Stimulated activated memory B cell treated with anti-CD40 and anti-IgM and Interleukin-4, amounts not matched to agents 10 μg/mL and 1 μg/mL and 100 μg/mL, for 72 hours (primary cell): ENCODE measurements at regions not wholly inside any gene's neighbourhood (a gene's known extent, or its start where the extent isn't known, plus 50 kb on each side); places are given as distances from the start of the nearest gene placed in this dataset.

Experiments used
- ATAC-seq: fragments of 150-1000 bp; cut with Tn5 transposase; 2 replicates; pipeline ENCODE4 v1.10.0; 2021
- H3K27ac Mint-ChIP-seq: one replicate; pipeline ENCODE4 v1.8.0; 2022; ENCODE audit warnings: mild to moderate bottlenecking, mixed read lengths
- H3K27me3 Mint-ChIP-seq: one replicate; pipeline ENCODE4 v1.8.0; 2022; ENCODE audit warnings: mixed read lengths
- H3K36me3 Mint-ChIP-seq: one replicate; pipeline ENCODE4 v1.8.0; 2022; ENCODE audit warnings: mixed read lengths
- H3K4me1 Mint-ChIP-seq: one replicate; pipeline ENCODE4 v1.8.0; 2022; ENCODE audit warnings: mixed read lengths
- H3K4me3 Mint-ChIP-seq: one replicate; pipeline ENCODE4 v1.8.0; 2022; ENCODE audit warnings: mild to moderate bottlenecking, moderate library complexity, mixed read lengths
- H3K9me3 Mint-ChIP-seq: one replicate; pipeline ENCODE4 v1.8.0; 2022; ENCODE audit warnings: mixed read lengths

DNA sequence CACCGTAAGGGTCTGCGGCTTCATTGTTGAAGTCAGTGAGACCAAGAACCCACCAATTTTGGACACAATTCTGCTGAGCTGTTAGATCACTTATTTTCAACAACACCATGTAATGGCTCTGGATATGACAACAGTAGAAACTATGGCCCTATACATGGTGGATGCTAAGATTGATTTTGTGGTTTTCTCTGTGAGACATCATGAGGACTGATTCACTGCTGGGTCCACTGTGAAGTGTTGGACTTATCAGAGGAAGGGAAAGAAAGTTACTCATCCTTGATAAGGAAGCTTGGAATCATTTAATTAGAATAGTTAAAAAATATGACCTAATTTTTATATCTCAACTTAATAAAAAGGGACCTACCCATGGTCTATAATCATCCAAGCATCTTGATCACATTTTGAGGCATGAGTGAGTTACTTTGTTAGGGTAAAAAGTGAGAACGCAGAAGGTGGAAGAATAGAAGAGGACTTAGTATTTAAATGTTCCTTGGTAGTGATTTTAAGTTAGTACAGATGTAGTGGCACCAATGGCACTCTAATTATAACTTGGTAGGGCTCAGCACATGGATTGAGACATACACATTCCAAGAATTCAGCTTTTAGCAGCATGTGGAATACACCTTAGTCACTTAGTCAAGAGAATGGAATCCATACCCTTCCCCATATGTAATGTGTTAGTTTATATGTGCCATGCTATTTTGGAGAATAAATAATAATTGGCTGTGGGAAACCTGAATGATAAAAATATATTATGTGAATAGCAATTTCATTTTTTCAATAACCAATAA is 123.5 kb upstream of the CD180 start:
- no peaks in the 10 kb centered on the region for H3K36me3 Mint-ChIP-seq
- H3K4me1 Mint-ChIP-seq, result peaks cover 10% of the 10 kb centered on the region
- H3K4me3 Mint-ChIP-seq, result no peak overlapping the region
- peaks cover 3% of the 10 kb centered on the region for H3K9me3 Mint-ChIP-seq
- no peak overlapping the region for H3K27ac Mint-ChIP-seq
- H3K27me3 Mint-ChIP-seq, result no peaks in the 10 kb centered on the region
- no peak for ATAC-seq

GRCh38 chr5:67318746-67319145 is 122.1 kb upstream of the CD180 start:
- H3K27ac Mint-ChIP-seq, result no peak overlapping the region
- no peak for ATAC-seq
- H3K27me3 Mint-ChIP-seq, result no peaks in the 10 kb centered on the region
- H3K36me3 Mint-ChIP-seq, result no peaks in the 10 kb centered on the region
- H3K4me1 Mint-ChIP-seq, result peaks cover 11% of the 10 kb centered on the region
- H3K4me3 Mint-ChIP-seq, result no peak overlapping the region
- H3K9me3 Mint-ChIP-seq, result peaks cover 5% of the 10 kb centered on the region

- Mint-ChIP-seq H3K9me3 (peaks cover 5% of the 10 kb centered on the region), H3K36me3 (no peaks in the 10 kb centered on the region), H3K4me1 (peaks cover 11% of the 10 kb centered on the region), H3K4me3 (no peak overlapping the region), H3K27me3 (no peaks in the 10 kb centered on the region), H3K27ac (no peak overlapping the region)
- no peak for ATAC-seq
Measured at GRCh38 chr5:67317603-67318002, 121.0 kb upstream of the CD180 start.

DNA sequence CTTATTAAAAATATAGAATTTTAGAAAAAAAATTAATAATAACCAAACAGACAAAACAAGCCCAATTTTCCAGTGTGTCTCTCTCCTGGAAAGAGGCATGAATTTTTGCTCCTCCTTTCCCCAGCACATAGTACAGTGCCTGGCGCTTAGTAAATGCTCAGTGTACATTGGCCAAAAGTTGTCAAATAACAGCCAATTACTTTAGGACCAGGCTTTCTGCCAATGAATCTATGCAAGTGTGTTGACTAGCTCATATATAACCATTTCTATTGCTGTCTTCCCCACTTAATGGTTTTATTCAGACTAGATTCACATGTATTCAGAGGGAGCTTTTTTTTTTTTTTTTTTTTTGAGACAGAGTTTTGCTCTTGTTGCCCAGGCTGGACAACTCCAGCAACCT is 120.1 kb upstream of the CD180 start:
- Mint-ChIP-seq H3K9me3 (peaks cover 5% of the 10 kb centered on the region), H3K4me3 (no peak overlapping the region), H3K27me3 (no peaks in the 10 kb centered on the region), H3K27ac (no peak overlapping the region), H3K36me3 (no peaks in the 10 kb centered on the region), H3K4me1 (peaks cover 11% of the 10 kb centered on the region)
- ATAC-seq, result no peak

- H3K27me3 Mint-ChIP-seq, result no peaks in the 10 kb centered on the region
- ATAC-seq, result peak; percentile 75
- no peaks in the 10 kb centered on the region for H3K36me3 Mint-ChIP-seq
- peak overlapping the region; percentile 31 for H3K4me3 Mint-ChIP-seq
- H3K27ac Mint-ChIP-seq, result peak overlapping the region; percentile 78
- H3K9me3 Mint-ChIP-seq, result peaks cover 5% of the 10 kb centered on the region
- peaks cover 11% of the 10 kb centered on the region for H3K4me1 Mint-ChIP-seq
Measured at GRCh38 chr5:67315082-67315989, 118.7 kb upstream of the CD180 start.

GRCh38 chr5:67311701-67312100 is 115.1 kb upstream of the CD180 start:
- H3K4me1 Mint-ChIP-seq, result peaks cover 11% of the 10 kb centered on the region
- no peak overlapping the region for H3K4me3 Mint-ChIP-seq
- no peaks in the 10 kb centered on the region for H3K27me3 Mint-ChIP-seq
- peaks cover 6% of the 10 kb centered on the region for H3K9me3 Mint-ChIP-seq
- H3K36me3 Mint-ChIP-seq, result no peaks in the 10 kb centered on the region
- no peak for ATAC-seq
- H3K27ac Mint-ChIP-seq, result no peak overlapping the region

- H3K27ac Mint-ChIP-seq, result no peak overlapping the region
- peaks cover 6% of the 10 kb centered on the region for H3K9me3 Mint-ChIP-seq
- no peaks in the 10 kb centered on the region for H3K36me3 Mint-ChIP-seq
- peaks cover 11% of the 10 kb centered on the region for H3K4me1 Mint-ChIP-seq
- no peak for ATAC-seq
- H3K27me3 Mint-ChIP-seq, result no peaks in the 10 kb centered on the region
- no peak overlapping the region for H3K4me3 Mint-ChIP-seq
Measured at GRCh38 chr5:67311208-67311607, 114.6 kb upstream of the CD180 start.

GRCh38 chr5:67310740-67311139 is 114.1 kb upstream of the CD180 start:
- Mint-ChIP-seq H3K4me3 (no peak overlapping the region), H3K4me1 (peaks cover 7% of the 10 kb centered on the region), H3K9me3 (peaks cover 6% of the 10 kb centered on the region), H3K27me3 (no peaks in the 10 kb centered on the region), H3K27ac (no peak overlapping the region), H3K36me3 (no peaks in the 10 kb centered on the region)
- no peak for ATAC-seq

GRCh38 chr5:67310169-67310568 is 113.6 kb upstream of the CD180 start:
- H3K27me3 Mint-ChIP-seq, result no peaks in the 10 kb centered on the region
- H3K4me1 Mint-ChIP-seq, result peaks cover 1% of the 10 kb centered on the region
- no peak overlapping the region for H3K27ac Mint-ChIP-seq
- H3K9me3 Mint-ChIP-seq, result peaks cover 6% of the 10 kb centered on the region
- H3K4me3 Mint-ChIP-seq, result no peak overlapping the region
- no peaks in the 10 kb centered on the region for H3K36me3 Mint-ChIP-seq
- ATAC-seq, result no peak

DNA sequence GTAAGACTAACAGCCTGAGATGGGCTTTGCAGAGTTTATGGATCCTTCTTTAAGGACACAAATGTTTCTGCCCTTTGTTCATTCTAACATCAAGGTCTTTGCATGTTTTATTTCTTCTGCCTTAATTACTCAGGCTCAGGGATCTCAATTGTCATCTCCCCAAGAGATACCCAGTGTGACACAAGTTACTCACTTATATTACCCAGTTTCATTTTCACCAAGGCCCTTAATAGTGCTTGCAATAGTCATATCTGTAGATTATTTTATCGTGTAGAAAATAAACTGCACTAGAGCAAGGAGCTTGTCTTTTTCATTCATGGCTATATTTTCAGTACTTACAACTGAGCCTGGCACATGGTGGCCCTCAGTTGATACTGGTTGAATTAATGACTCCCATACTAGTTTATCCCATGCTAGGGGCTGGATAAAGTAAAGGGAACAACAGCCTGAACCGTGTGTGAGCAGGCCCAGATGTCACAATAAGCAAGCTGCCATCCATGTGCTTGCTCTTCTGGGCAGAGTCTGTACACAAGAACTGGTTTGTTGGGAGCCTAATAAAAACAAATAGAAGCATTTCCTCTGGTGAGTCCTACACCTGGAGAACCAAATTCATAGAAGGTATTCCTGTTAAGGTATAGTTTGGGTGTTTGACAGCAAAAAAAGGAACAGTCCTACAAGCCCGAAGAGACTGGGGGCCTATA is 112.5 kb upstream of the CD180 start:
- no peaks in the 10 kb centered on the region for H3K27me3 Mint-ChIP-seq
- H3K4me1 Mint-ChIP-seq, result no peaks in the 10 kb centered on the region
- no peak overlapping the region for H3K27ac Mint-ChIP-seq
- no peak for ATAC-seq
- H3K36me3 Mint-ChIP-seq, result no peaks in the 10 kb centered on the region
- no peak overlapping the region for H3K4me3 Mint-ChIP-seq
- H3K9me3 Mint-ChIP-seq, result peaks cover 3% of the 10 kb centered on the region

- H3K9me3 Mint-ChIP-seq, result peaks cover 3% of the 10 kb centered on the region
- no peaks in the 10 kb centered on the region for H3K27me3 Mint-ChIP-seq
- H3K36me3 Mint-ChIP-seq, result no peaks in the 10 kb centered on the region
- H3K27ac Mint-ChIP-seq, result no peak overlapping the region
- no peaks in the 10 kb centered on the region for H3K4me1 Mint-ChIP-seq
- no peak for ATAC-seq
- no peak overlapping the region for H3K4me3 Mint-ChIP-seq
Measured at GRCh38 chr5:67306965-67307607, 110.5 kb upstream of the CD180 start.

GRCh38 chr5:67305913-67306710 is 109.5 kb upstream of the CD180 start:
- Mint-ChIP-seq H3K4me1 (no peaks in the 10 kb centered on the region), H3K27me3 (no peaks in the 10 kb centered on the region), H3K27ac (no peak overlapping the region), H3K4me3 (no peak overlapping the region), H3K9me3 (peaks cover 3% of the 10 kb centered on the region), H3K36me3 (no peaks in the 10 kb centered on the region)
- ATAC-seq, result no peak

DNA sequence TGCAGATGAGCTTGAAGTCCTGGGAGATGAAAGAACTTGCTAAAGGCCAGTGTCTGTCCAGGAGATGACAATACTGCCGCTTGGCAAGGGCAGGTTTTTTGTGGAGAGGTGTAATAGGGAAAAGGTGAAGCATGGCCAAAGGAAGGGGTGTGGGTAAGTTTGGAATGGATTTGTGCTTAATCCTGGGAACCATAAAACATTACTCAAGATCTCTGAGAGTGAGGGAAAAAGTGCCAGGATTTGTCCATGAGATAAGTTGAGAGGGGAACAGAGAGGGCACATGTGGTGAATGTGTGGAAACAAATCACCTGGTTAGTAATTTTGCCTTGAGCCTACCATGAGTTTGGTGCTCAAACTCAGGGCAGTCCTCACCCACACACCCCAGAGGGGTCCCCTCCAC is 108.8 kb upstream of the CD180 start:
- H3K27ac Mint-ChIP-seq, result no peak overlapping the region
- H3K9me3 Mint-ChIP-seq, result peaks cover 3% of the 10 kb centered on the region
- H3K27me3 Mint-ChIP-seq, result peaks cover 6% of the 10 kb centered on the region
- no peak overlapping the region for H3K4me3 Mint-ChIP-seq
- H3K4me1 Mint-ChIP-seq, result no peaks in the 10 kb centered on the region
- no peak for ATAC-seq
- H3K36me3 Mint-ChIP-seq, result no peaks in the 10 kb centered on the region

DNA sequence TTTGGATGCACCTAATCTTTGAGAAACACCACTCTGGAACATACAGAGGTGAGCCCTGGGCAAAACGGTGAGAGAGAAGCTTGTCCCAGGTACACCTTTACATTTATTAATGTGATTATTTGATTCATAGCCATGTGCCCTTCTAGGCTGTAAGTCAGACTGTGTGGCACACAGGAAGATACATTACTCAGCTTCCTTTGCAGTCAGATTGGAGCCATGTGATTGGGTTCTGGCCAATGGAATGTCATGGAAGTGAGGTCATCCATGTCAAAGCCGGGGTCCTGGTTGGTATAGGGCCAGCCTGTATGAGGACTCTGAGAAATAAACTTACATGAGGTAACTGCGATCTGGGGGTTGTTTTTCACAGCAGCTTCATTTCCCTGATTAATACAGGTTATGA is 106.8 kb upstream of the CD180 start:
- Mint-ChIP-seq H3K9me3 (no peaks in the 10 kb centered on the region), H3K36me3 (no peaks in the 10 kb centered on the region), H3K27ac (no peak overlapping the region), H3K4me3 (no peak overlapping the region), H3K4me1 (no peaks in the 10 kb centered on the region), H3K27me3 (peaks cover 17% of the 10 kb centered on the region)
- ATAC-seq, result no peak
